ENCODE measurements at regions not wholly inside any gene's neighbourhood (a gene's known extent, or its start where the extent isn't known, plus 50 kb on each side); places are given as distances from the start of the nearest gene placed in this dataset.

DNA sequence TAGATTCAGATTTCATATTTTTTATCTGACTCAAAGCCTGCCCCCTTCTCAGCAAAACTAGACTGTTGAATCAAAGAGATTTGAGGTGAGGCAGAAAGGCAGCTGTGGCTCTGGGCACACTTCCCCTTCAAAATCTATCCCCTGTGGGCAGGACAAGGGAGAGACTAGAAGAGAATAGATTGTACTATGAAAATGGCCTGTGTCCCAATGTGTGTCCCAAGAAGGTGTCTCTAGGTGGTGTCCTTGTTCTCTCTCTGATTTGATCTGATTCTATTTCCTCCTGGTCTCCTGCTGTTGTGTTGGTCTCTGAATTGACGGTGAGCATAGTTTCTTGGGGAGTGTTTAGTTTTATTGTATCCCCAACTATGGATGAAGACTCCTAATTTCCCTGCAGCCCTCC is 565.8 kb upstream of the ATP2B1 start:
- no peaks in the 10 kb centered on the region for H3F3A ChIP-seq (ENCODE audit: insufficient read depth)
- no peak overlapping the region for H2AFZ ChIP-seq (ENCODE audit: low read depth, low read length, severe bottlenecking)
- no peaks in the 10 kb centered on the region for H3K36me3 ChIP-seq (ENCODE audit: low read length)
- no peak overlapping the region for H3K9ac ChIP-seq (ENCODE audit: low read length)
- no peak overlapping the region for H3K27ac ChIP-seq (ENCODE audit: low read depth, low read length)
- no peaks in the 10 kb centered on the region for H3K27me3 ChIP-seq (ENCODE audit: low read length)
- no peaks in the 10 kb centered on the region for H3K9me3 ChIP-seq (ENCODE audit: insufficient read depth, low read length)
- H3K79me2 ChIP-seq (ENCODE audit: insufficient read depth, low read length): no peaks in the 10 kb centered on the region
- H4K20me1 ChIP-seq (ENCODE audit: low read depth, low read length): no peaks in the 10 kb centered on the region
- no peak overlapping the region for H3K4me2 ChIP-seq (ENCODE audit: low read depth, low read length, poor library complexity, severe bottlenecking)
- no peak overlapping the region for H3K4me3 ChIP-seq (ENCODE audit: insufficient read depth, low read length, poor library complexity, severe bottlenecking)
- no peak for TF ChIP-seq EZH2phosphoT487 (conservative IDR thresholded peaks at IDR 0.05; ENCODE audit: low read length)
- TF ChIP-seq, protein P1, sequence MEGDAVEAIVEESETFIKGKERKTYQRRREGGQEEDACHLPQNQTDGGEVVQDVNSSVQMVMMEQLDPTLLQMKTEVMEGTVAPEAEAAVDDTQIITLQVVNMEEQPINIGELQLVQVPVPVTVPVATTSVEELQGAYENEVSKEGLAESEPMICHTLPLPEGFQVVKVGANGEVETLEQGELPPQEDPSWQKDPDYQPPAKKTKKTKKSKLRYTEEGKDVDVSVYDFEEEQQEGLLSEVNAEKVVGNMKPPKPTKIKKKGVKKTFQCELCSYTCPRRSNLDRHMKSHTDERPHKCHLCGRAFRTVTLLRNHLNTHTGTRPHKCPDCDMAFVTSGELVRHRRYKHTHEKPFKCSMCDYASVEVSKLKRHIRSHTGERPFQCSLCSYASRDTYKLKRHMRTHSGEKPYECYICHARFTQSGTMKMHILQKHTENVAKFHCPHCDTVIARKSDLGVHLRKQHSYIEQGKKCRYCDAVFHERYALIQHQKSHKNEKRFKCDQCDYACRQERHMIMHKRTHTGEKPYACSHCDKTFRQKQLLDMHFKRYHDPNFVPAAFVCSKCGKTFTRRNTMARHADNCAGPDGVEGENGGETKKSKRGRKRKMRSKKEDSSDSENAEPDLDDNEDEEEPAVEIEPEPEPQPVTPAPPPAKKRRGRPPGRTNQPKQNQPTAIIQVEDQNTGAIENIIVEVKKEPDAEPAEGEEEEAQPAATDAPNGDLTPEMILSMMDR (IDR thresholded peaks at IDR 0.05; ENCODE audit: insufficient read depth, low read length, poor library complexity, severe bottlenecking): no peak
- no peaks in the 10 kb centered on the region for H3K9me2 ChIP-seq (replicated peaks; ENCODE audit: insufficient read depth, low read length)

DNA sequence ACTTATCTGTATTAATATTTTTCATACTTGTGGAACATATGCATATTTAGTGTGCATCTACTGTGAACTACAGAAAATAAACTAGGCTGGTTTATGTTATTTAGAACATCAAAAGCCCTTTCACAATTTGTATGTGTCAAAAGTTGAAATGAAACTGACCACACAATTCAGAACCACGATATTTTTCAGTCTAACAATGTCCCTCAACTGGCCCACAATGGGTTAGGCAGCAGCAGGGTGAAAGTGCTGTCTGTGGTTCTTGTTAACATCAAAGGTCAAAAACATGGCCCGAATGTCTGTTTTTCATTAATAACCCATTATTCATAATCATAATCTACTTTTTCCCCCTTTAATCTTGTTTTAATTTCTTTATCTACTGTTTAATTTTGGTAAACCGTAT is 559.9 kb upstream of the ATP2B1 start:
- Histone ChIP-seq H2AFZ (ENCODE audit: low read depth, low read length, severe bottlenecking) (no peak overlapping the region), H3K4me2 (ENCODE audit: low read depth, low read length, poor library complexity, severe bottlenecking) (no peak overlapping the region), H3K79me2 (ENCODE audit: insufficient read depth, low read length) (no peaks in the 10 kb centered on the region), H4K20me1 (ENCODE audit: low read depth, low read length) (no peaks in the 10 kb centered on the region), H3K36me3 (ENCODE audit: low read length) (no peaks in the 10 kb centered on the region), H3K9me3 (ENCODE audit: insufficient read depth, low read length) (no peaks in the 10 kb centered on the region), H3K9ac (ENCODE audit: low read length) (no peak overlapping the region), H3K4me3 (ENCODE audit: insufficient read depth, low read length, poor library complexity, severe bottlenecking) (no peak overlapping the region), H3K9me2 (replicated peaks; ENCODE audit: insufficient read depth, low read length) (no peaks in the 10 kb centered on the region), H3F3A (ENCODE audit: insufficient read depth) (no peaks in the 10 kb centered on the region), H3K27me3 (ENCODE audit: low read length) (no peaks in the 10 kb centered on the region), H3K27ac (ENCODE audit: low read depth, low read length) (no peak overlapping the region)
- no peak for TF ChIP-seq EZH2phosphoT487 (conservative IDR thresholded peaks at IDR 0.05; ENCODE audit: low read length)
- TF ChIP-seq, protein P1 (IDR thresholded peaks at IDR 0.05; ENCODE audit: insufficient read depth, low read length, poor library complexity, severe bottlenecking): no peak

DNA sequence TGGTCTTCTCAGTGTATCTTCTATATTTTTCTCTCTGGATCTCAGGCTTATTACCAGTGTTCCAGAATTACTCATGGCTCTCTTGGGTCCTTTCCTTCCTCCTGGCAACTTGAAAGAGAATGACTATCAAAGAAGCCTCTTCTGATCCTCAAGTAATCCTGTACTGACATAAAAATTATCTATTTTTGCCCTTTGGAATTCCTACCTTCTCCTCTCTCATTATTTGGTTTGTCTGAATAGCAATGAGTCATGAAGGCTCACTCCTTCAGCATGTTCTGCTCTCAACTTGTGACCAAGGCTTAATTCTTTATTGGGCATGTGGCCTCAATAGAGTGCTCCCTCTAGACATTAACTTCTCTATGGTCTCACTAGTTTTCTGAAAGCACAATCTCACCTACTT is 553.6 kb upstream of the ATP2B1 start:
- Histone ChIP-seq H3K9ac (ENCODE audit: low read length) (no peak overlapping the region), H3K79me2 (ENCODE audit: insufficient read depth, low read length) (no peaks in the 10 kb centered on the region), H3K27me3 (ENCODE audit: low read length) (no peaks in the 10 kb centered on the region), H3K9me2 (replicated peaks; ENCODE audit: insufficient read depth, low read length) (no peaks in the 10 kb centered on the region), H3K4me3 (ENCODE audit: insufficient read depth, low read length, poor library complexity, severe bottlenecking) (no peak overlapping the region), H3K36me3 (ENCODE audit: low read length) (no peaks in the 10 kb centered on the region), H4K20me1 (ENCODE audit: low read depth, low read length) (no peaks in the 10 kb centered on the region), H3K27ac (ENCODE audit: low read depth, low read length) (no peak overlapping the region), H3F3A (ENCODE audit: insufficient read depth) (no peaks in the 10 kb centered on the region), H3K4me2 (ENCODE audit: low read depth, low read length, poor library complexity, severe bottlenecking) (no peak overlapping the region), H2AFZ (ENCODE audit: low read depth, low read length, severe bottlenecking) (no peak overlapping the region), H3K9me3 (ENCODE audit: insufficient read depth, low read length) (no peaks in the 10 kb centered on the region)
- TF ChIP-seq EZH2phosphoT487 (conservative IDR thresholded peaks at IDR 0.05; ENCODE audit: low read length): no peak
- TF ChIP-seq, protein P1 (IDR thresholded peaks at IDR 0.05; ENCODE audit: insufficient read depth, low read length, poor library complexity, severe bottlenecking): no peak
